GM23248 (cell line): ENCODE measurements at regions not wholly inside any gene's neighbourhood (a gene's known extent, or its start where the extent isn't known, plus 50 kb on each side); places are given as distances from the start of the nearest gene placed in this dataset.

ENCODE experiments used
- DNase-seq: peaks from one replicate; pipeline ENCODE4 v3.0.0-alpha.2; 2015
- H2AFZ ChIP-seq: fragments of 200-600 bp; sonication (generic); 2 replicates; pipeline ENCODE4 v1.6.1; 2016; ENCODE audit warnings: antibody characterized with exemption
- H3F3A ChIP-seq: fragments of 200-600 bp; sonication (generic); 2 replicates; pipeline ENCODE4 v1.6.1; 2016; ENCODE audit warnings: mild to moderate bottlenecking, antibody characterized with exemption, mixed run types; ENCODE audit not compliant: insufficient read depth
- H3K27ac ChIP-seq: fragments of 200-600 bp; sonication (generic); 2 replicates; pipeline ENCODE4 v1.5.1; 2016; ENCODE audit warnings: mild to moderate bottlenecking
- H3K27me3 ChIP-seq: fragments of 200-600 bp; sonication (generic); replicated peaks from 2 replicates; pipeline ENCODE4 v1.6.1; 2016; ENCODE audit warnings: mild to moderate bottlenecking; ENCODE audit not compliant: insufficient read depth
- H3K36me3 ChIP-seq: fragments of 200-600 bp; sonication (generic); 2 replicates; pipeline ENCODE4 v1.6.1; 2016; ENCODE audit warnings: low read depth, mild to moderate bottlenecking
- H3K4me1 ChIP-seq: fragments of 200-600 bp; sonication (generic); 2 replicates; pipeline ENCODE4 v1.6.1; 2016; ENCODE audit warnings: mild to moderate bottlenecking; ENCODE audit not compliant: insufficient read depth
- H3K4me2 ChIP-seq: fragments of 200-600 bp; sonication (generic); one replicate; pipeline ENCODE4 v1.6.1; 2016; ENCODE audit warnings: mild to moderate bottlenecking; ENCODE audit not compliant: unreplicated experiment
- H3K4me3 ChIP-seq: fragments of 200-600 bp; sonication (generic); 2 replicates; pipeline ENCODE4 v1.5.1; 2016; ENCODE audit warnings: mild to moderate bottlenecking
- H3K79me2 ChIP-seq: fragments of 200-600 bp; sonication (generic); 2 replicates; pipeline ENCODE4 v1.6.1; 2016; ENCODE audit warnings: mild to moderate bottlenecking; ENCODE audit not compliant: insufficient read depth
- H3K9ac ChIP-seq: fragments of 200-600 bp; sonication (generic); 2 replicates; pipeline ENCODE4 v1.6.1; 2016; ENCODE audit warnings: mild to moderate bottlenecking
- H3K9me2 ChIP-seq: fragments of 200-600 bp; sonication (generic); 2 replicates; pipeline ENCODE4 v1.6.1; 2016; ENCODE audit warnings: mixed run types, mild to moderate bottlenecking, moderate library complexity; ENCODE audit not compliant: insufficient read depth
- H3K9me3 ChIP-seq: fragments of 200-600 bp; sonication (generic); one replicate; pipeline ENCODE4 v1.6.1; 2017; ENCODE audit warnings: low read depth
- H4K20me1 ChIP-seq: fragments of 200-600 bp; sonication (generic); 2 replicates; pipeline ENCODE4 v1.6.0; 2016; ENCODE audit not compliant: insufficient read depth
- EZH2 ChIP-seq: fragments of 200-600 bp; sonication (generic); IDR thresholded peaks from 2 replicates; pipeline ENCODE4 v1.6.1; 2018; ENCODE audit warnings: antibody characterized with exemption, mild to moderate bottlenecking; ENCODE audit not compliant: insufficient read depth, poor library complexity, severe bottlenecking
- EZH2phosphoT487 ChIP-seq: fragments of 200-600 bp; sonication (generic); IDR thresholded peaks from 2 replicates; pipeline ENCODE4 v1.6.1; 2018; ENCODE audit warnings: antibody characterized with exemption, moderate library complexity, mild to moderate bottlenecking, low read depth; ENCODE audit not compliant: insufficient read depth
- whole genome bisulfite sequencing, 2 experiments: methylation state at CpG; one replicate each; pipeline ENCODE4 v1.1.6; 2015 to 2017; ENCODE audit warnings: low lambda C conversion rate in 2 of 2, low coverage in 1 of 2; ENCODE audit errors: missing lambda C conversion rate in 2 of 2; 5-methylcytosine and 5-hydroxymethylcytosine counted together
- in situ Hi-C: fragments of 300-500 bp; cut with MboI; formaldehyde crosslinking; loops from 2 replicates; pipeline ENCODE4 v1.15.0; 2020

DNA sequence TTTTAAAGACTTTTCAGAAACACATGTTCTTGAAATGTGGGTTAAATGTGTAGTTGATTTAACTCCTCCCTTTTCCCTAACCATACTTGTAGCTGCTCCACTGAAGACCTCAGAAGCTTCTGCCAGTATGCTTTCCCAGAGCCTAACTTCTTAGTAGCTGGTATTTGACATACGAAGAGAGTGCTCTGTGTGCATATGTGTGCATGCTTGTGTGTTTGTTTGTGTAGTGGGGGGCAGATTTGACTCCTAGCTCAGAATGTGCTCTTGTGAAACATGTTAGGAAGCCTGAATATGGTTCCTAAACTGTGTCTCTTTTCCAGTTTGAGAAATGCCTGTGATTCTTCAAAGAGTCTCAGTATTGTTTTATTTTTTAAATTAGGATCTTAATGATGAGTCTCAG, 420.4 kb downstream of the PCNX1 start:
- H3K79me2 ChIP-seq: peaks cover 100% of the 10 kb centered on the region
- 0 out of 2 replicates have a peak, but pooled peaks cover 4% of the 10 kb centered on the region for H4K20me1 ChIP-seq
- H3K9me2 ChIP-seq: no peaks in the 10 kb centered on the region
- 94 to 100% methylated on average over 1 of the region's 1 CpG for WGBS, 2 experiments
- H3K4me3 ChIP-seq: no peak overlapping the region
- no peaks in the 10 kb centered on the region for H3K9me3 ChIP-seq
- TF ChIP-seq EZH2phosphoT487 (no peak), EZH2 (no peak)
- H3K27ac ChIP-seq: no peak overlapping the region
- in situ Hi-C loops: no loop called here
- H3K9ac ChIP-seq: 0 out of 2 replicates have a peak overlapping the region, but pooled peaks have one; percentile 4
- H3K36me3 ChIP-seq: 0 out of 2 replicates have a peak, but pooled peaks cover 9% of the 10 kb centered on the region
- peak overlapping the region; percentile 30 for H3K4me2 ChIP-seq
- no peak for DNase-seq
- H2AFZ ChIP-seq: no peak overlapping the region
- H3K4me1 ChIP-seq: peaks cover 43% of the 10 kb centered on the region
- H3F3A ChIP-seq: peaks cover 4% of the 10 kb centered on the region; the same call in 1 of the 2 replicates
- H3K27me3 ChIP-seq: no peaks in the 10 kb centered on the region

DNA sequence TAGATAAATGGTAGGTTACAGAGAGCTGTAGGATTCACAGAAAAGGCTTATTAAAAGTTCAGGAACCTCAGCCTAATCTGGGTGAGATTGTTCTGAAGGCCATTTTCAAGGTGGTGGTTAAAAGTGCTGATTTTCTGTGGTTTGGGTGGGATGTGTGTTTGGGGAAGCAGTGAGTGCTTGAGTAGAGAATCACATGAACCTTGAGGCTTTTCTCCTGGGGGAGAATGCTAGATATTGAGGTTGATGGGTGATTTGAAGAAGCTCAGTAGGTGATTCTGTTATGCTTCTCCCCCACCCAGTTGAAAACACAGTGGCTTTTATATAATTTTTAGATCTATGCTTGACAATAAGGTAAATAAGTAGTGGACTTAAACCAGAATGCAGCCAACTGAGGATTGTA, 420.9 kb downstream of the PCNX1 start:
- H3K4me2 ChIP-seq: peak overlapping the region; percentile 30
- H3K4me3 ChIP-seq: no peak overlapping the region
- H4K20me1 ChIP-seq: 0 out of 2 replicates have a peak, but pooled peaks cover 4% of the 10 kb centered on the region
- no peak overlapping the region for H3K27ac ChIP-seq
- no peaks in the 10 kb centered on the region for H3K9me2 ChIP-seq
- H3K27me3 ChIP-seq: no peaks in the 10 kb centered on the region
- DNase-seq: no peak
- TF ChIP-seq EZH2phosphoT487 (no peak), EZH2 (no peak)
- H3K4me1 ChIP-seq: peaks cover 38% of the 10 kb centered on the region
- no peaks in the 10 kb centered on the region for H3F3A ChIP-seq
- H3K9me3 ChIP-seq: no peaks in the 10 kb centered on the region
- 0 out of 2 replicates have a peak overlapping the region, but pooled peaks have one; percentile 4 for H3K9ac ChIP-seq
- no peak overlapping the region for H2AFZ ChIP-seq
- H3K79me2 ChIP-seq: peaks cover 100% of the 10 kb centered on the region
- in situ Hi-C loops: no loop called here
- 0 out of 2 replicates have a peak, but pooled peaks cover 9% of the 10 kb centered on the region for H3K36me3 ChIP-seq

- in situ Hi-C loops: no loop called here
- Histone ChIP-seq H3K4me3 (no peak overlapping the region), H3K4me2 (no peak overlapping the region), H4K20me1 (0 out of 2 replicates have a peak, but pooled peaks cover 4% of the 10 kb centered on the region), H3K36me3 (0 out of 2 replicates have a peak, but pooled peaks cover 9% of the 10 kb centered on the region), H3K4me1 (peaks cover 30% of the 10 kb centered on the region), H3F3A (no peaks in the 10 kb centered on the region), H2AFZ (no peak overlapping the region), H3K27ac (no peak overlapping the region), H3K9ac (no peak overlapping the region), H3K79me2 (peaks cover 100% of the 10 kb centered on the region), H3K27me3 (no peaks in the 10 kb centered on the region), H3K9me2 (no peaks in the 10 kb centered on the region), H3K9me3 (no peaks in the 10 kb centered on the region)
- TF ChIP-seq EZH2phosphoT487 (no peak), EZH2 (no peak)
- no peak for DNase-seq
- 90 to 93% methylated on average over 5 of the region's 5 CpGs for WGBS, 2 experiments
Measured at GRCh38 chr14:71328954-71329353, 421.7 kb downstream of the PCNX1 start.

DNA sequence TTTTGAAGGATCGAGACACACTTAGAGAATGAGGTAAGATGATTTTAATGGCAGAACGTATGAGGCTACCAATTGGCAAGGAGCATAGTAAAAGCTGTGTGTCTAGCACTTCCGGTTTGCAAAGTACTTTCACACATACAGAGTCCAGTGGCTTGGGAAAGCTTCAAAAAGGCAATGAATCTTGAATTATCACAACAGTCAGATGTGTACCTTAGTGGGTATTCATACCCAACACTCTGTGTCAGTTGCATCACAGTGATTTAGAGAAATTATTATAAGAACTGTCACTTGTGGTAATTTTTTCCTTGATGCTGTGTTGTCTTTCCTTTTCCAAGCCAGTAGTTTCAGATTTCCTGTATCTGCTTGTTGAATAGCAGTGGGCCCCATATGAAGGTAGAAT, 424.1 kb downstream of the PCNX1 start:
- H4K20me1 ChIP-seq: 0 out of 2 replicates have a peak, but pooled peaks cover 4% of the 10 kb centered on the region
- in situ Hi-C loops: no loop called here

More for the DNA sequence above, 424.1 kb downstream of the PCNX1 start:
- H3K27ac ChIP-seq: no peak overlapping the region
- H2AFZ ChIP-seq: no peak overlapping the region
- no peak for DNase-seq
- no peaks in the 10 kb centered on the region; the same call in 1 of the 2 replicates for H3K9me2 ChIP-seq
- no peaks in the 10 kb centered on the region for H3K9me3 ChIP-seq
- H3K79me2 ChIP-seq: peaks cover 100% of the 10 kb centered on the region
- H3K27me3 ChIP-seq: no peaks in the 10 kb centered on the region
- H3K9ac ChIP-seq: no peak overlapping the region
- H3K4me2 ChIP-seq: peak overlapping the region; percentile 3
- TF ChIP-seq EZH2phosphoT487 (no peak), EZH2 (no peak)
- H3F3A ChIP-seq: no peaks in the 10 kb centered on the region
- no peak overlapping the region for H3K4me3 ChIP-seq
- 49 to 55% methylated on average over 3 of the region's 3 CpGs for WGBS, 2 experiments
- peaks cover 22% of the 10 kb centered on the region for H3K4me1 ChIP-seq
- 0 out of 2 replicates have a peak, but pooled peaks cover 11% of the 10 kb centered on the region for H3K36me3 ChIP-seq
